Activated CD4-positive, CD25-positive, alpha-beta regulatory T cell (primary cell): ENCODE measurements at regions not wholly inside any gene's neighbourhood (a gene's known extent, or its start where the extent isn't known, plus 50 kb on each side); places are given as distances from the start of the nearest gene placed in this dataset.

ENCODE experiments used
- DNase-seq, 4 experiments: peaks; one replicate each; lab custom pipeline; 2025; lab: John Stamatoyannopoulos, UW

- no peak for DNase-seq
These were observed 995.7 kb upstream of the TENM4 start for GRCh38 chr11:80436547-80436946.

GRCh38 chr11:80435345-80435744 is 994.5 kb upstream of the TENM4 start:
- no peak for DNase-seq

DNA sequence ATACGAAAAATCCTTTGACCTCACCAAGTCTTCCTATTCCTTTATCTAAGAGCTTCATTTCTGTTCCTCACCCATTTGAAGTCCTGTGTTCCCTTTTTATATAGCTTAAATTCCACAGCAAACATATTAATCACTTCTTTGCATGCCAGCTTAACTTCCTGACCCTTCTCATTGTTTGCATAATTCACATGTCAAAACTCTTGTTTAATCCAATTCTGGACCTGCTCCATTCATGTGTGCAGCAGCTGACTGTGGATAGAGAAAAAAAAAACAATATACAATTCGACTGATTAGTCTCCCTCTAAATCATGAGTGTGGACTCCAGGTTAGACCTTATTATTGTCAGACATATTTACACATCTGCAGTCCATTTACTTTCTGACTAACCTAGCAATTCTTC is 991.2 kb upstream of the TENM4 start:
- no peak for DNase-seq

DNA sequence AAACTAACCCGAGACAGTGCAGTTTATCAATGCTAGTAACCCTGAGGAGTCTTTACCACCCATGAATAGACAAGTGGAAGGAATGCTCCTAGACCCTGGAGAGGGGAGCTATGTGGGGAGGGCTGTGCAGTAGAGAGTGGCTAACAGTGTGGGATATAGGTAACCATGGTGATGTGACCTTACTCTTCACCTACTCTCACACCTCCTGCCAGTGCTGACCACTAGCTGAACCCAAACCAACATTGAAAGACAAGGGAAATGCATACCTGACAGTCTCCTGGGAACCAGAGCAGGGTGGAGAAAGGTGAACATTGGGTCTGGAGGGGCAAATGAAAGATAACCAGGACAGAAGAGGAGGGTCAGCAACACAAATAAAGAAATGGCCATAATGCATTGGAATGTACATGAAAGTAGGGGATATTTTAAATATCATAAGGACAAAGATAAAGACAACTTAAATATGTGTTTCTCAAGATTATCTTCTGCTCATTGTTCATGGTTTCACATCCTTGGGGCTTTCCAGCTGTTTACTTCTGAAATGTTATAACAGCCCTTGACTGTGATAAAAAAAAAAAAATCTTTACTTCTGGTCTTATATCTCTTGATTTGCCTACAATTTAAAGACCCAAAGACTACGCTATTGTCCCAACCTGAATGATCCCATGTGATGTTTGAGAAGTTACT is 983.3 kb upstream of the TENM4 start:
- DNase-seq: no peak

GRCh38 chr11:80420374-80420773 is 979.5 kb upstream of the TENM4 start:
- DNase-seq: no peak

DNA sequence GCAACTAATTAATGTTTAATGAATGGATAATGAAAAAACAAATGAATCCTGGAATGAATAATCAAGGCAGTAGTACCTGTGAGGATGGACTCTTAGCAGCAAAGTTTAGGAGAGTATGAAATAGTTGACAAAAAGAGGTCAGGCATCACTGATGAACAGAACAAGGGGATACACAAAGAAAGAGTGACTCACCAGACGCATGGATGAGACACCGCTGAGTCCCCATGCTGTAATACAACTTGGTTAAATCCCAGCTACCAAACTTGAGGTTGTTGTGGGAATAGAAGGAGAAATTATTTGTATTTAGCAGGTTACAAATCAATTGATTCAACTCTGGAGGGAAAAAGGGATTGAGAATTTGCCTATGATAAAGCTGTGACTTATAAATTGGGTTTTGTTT is 976.9 kb upstream of the TENM4 start:
- no peak for DNase-seq

DNA sequence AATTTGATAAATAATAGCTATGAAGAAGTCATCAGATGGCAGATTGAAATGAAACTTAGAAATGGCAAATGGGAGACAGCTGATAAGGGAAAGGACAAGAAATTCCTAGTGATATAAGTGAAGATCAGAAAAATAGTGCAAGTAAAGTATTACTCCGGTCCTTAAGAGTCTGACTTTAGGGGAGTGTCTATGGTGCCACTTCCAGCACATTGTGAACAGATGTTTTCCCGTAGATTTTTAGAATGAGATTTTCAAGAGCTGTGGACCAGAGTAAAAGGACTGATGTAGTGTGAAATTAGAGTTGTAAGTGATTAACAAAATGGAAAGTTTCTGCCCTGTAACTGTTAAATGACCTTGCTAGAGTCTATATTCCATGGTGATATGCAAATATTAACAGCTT is 974.8 kb upstream of the TENM4 start:
- no peak for DNase-seq

DNA sequence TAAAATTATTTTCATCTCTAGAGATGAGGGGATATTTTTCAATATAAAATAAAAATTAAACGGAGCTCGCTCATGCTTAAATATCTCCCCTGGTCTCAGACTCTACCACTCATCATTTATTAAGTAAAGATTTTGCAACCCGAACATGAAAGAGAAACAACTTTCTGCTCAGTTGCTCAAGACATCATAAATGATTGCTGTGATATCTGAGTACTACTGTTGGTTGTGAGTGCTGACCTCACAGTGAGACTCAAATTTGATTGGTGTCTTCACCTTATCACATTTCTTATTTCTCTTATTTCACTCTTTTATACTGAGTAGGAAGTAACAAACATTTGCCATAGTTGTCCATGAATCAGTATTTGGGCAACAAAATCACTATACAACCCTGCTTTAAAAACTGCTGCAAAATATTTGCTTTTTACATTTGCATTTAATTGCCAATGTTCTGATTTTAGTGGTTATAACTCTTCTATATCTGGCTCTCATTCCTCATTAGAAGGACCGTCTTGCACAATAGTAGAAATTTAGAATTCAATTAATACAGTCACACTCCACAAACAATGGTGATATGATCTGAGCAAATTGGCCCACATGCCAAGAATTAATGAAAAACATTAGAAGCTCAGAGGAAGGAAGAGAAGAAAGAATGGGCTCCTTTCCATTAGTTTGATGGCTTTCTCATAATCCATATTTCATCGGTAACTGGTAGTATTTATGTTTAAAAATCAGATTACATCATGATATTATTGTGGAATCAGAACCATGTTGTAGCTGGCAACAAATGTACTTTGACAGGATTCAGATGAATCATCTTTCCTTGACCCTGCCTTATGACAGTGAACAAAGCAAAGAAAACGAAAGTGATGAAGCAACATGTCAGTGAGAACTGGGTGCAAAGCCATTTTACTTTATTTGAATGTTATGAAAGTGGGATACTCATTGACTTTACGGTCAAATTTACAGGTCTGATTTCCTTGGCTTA is 973.6 kb upstream of the TENM4 start:
- DNase-seq: no peak

- no peak for DNase-seq
These were observed 971.8 kb upstream of the TENM4 start for GRCh38 chr11:80412604-80413003.

DNA sequence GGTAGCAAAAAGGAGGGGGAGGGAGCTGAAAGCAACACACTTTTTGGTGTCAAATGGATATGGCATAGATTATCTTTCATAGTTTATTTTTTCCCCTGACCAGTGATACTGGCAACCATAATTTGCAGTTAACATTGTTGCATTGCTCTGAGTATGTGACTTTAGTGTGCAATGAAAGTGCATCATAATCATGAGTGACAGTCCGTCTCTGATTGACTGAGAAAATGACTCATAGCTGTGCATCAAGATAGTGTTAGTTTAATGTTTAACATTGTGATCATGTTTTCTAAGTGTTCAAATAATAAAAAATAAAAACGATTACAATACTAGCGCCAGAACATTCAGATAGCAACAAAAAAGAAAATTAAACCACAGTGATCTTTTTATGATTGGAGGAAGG is 952.4 kb upstream of the TENM4 start:
- no peak for DNase-seq

DNA sequence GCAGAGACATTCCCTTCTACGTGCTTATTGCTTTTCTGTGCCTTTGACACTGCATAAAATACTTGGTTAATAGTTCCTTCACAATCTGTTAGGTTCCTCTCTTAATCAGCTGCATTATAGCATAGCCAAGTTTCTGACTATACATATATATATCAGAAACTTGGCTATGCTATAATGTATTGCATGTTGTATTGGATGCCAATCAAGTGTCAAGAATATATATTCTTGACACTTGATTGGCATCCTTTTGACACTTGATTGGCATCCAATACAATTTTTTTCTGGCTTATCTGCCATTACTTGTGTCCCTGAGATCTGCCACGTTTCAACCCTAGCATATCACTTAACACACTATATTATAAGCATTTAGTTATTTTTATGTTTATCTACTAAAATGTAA is 949.7 kb upstream of the TENM4 start:
- DNase-seq: no peak

GRCh38 chr11:80388536-80388935 is 947.7 kb upstream of the TENM4 start:
- no peak for DNase-seq

DNA sequence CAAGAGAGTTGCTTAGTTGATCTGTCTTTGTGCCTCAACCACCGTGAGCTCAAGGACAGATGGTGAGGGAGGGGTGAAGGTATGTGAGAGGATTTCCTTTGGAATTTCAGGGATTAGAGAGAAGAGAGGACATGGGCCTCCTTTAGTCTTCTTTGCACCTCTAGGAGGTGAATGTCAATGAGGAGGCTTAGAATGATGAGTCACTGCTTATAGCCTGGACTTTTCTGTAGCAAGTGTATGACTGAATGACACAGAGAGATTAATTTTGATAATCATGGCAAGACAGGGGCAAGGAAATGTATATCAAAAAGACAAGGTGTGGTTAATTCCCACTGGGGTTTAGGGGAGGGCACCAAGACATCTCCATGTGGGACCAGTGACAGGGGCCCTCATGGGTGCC is 947.3 kb upstream of the TENM4 start:
- DNase-seq: no peak

- no peak for DNase-seq
These were observed 942.8 kb upstream of the TENM4 start for GRCh38 chr11:80383655-80384054.

DNA sequence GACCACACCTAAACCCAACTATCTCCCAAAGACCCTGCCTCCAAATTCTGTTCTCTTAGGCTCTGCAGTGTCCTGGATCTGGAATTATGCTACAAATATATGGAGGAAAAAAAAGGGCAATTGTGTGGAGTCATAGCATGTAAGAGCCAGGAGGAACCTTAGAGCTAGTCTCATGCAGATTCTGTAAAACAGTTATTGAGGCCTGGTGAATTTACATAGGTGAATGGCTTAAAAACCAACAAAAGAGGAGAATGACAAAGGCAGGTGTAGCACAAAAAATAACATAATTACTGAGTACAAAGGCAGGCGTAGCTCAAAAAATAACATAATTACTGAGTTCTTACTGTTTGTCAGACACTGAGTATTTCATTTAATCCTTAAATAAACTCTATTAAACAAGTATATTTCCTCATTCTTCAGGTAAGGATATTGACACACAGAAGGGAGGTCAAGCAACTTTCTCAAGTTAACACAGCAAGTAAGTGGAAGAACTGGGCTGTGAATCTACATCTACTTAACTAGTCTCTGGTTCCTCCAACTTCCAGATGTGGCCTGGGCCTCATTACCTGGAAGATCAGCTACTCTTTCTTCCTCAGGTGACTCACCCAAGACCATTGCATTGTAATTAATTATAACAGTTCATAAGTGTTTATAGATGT is 938.9 kb upstream of the TENM4 start:
- no peak for DNase-seq

DNA sequence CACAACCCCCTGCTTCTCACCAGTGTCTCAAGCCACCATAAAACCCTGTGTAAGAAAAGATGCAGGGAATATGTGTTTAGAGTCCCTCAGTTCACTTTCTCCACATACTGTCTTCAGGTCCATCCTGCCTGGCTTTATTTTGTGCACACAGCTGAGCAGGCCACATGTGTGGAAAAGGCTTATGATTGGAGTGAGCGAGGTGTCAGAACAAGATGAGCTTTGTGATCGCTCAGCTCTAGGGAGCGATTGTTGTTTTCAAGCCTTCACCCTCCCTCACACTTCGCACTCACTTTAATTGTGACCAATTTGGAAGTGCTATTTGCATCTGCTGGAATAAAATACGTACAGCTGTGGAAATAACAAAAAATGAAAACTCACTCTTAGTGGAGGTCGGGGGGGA is 931.1 kb upstream of the TENM4 start:
- no peak for DNase-seq

- DNase-seq: no peak
These were observed 925.1 kb upstream of the TENM4 start for GRCh38 chr11:80365980-80366379.

GRCh38 chr11:80365076-80365725 is 924.4 kb upstream of the TENM4 start:
- no peak for DNase-seq

DNA sequence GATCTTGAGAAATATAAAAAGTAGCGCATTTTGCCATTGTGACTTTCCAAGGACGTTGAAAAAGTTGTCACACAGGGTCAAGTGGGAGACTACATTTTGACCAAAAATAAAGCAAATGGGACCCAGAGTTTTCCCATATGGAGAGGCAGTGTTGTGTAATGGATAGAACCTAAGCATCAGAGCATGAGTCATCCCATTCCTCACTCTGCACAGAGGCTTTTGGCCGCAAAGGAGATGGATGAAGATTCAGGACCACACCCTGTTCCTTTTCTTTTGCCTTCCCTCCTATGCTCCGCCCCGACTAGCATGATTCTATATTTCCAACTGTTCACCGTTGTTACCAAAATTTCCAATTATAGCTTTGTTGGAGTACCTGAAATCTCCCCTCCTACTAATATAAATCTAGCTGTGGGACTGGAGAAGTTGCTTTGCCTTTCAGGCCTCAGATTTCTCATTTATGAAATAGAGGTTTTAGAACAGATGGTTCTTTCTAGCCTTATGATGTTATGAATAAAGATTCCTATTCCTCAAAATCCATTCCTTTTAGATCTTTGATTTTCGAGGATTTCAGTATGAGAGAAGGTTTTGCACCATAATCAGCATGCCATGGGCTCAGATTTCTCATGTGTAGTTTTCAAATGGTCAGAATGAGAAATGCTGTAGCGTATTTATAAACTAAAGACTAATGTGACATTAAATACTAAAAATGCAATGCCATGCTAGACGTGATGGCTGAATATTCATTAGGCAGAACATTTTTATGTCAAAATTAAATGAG is 921.9 kb upstream of the TENM4 start:
- DNase-seq: no peak

DNA sequence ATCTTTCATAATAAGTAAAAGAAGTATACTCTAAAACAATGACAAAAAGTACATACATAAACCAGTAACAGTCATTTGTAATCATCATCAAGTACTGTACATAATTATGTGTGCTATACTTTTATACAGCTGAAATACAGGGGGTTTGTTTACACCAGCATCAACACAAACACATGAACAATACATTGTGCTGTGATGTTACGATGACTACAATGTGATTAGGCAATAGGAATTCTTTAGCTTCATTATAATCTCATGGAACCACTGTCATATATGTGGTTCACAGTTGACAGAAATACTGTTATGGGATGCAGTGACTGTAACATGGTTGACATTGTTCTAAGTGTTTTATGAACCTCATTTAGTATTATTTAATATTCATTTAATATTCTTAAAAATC is 914.4 kb upstream of the TENM4 start:
- no peak for DNase-seq

GRCh38 chr11:80350541-80350940 is 909.7 kb upstream of the TENM4 start:
- DNase-seq: no peak

DNA sequence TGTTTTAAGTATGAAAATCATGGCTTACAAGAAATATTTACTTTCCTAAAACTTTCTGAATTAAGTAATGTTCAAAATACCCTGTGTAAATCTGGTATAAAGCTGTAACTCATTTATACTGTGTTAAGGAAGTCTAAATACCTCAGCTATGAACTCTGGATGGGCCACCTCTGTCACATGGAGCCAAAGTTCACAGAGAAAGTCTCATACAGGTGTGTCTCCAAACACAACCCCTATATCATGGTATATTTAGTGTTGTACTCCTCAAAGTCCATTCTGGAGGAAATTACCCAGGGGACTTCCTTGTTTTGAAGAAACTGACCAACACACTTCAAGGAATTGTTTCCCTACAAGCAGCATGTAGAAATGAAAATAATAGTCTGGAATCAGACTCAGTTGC is 909.2 kb upstream of the TENM4 start:
- DNase-seq: no peak
